HCT116 (cell line): ENCODE measurements at regions not wholly inside any gene's neighbourhood (a gene's known extent, or its start where the extent isn't known, plus 50 kb on each side); places are given as distances from the start of the nearest gene placed in this dataset.

ENCODE experiments used
- ATAC-seq: fragments of 200-7000 bp; cut with Tn5 transposase; 2 replicates; pipeline ENCODE4 v1.9.1; 2020; ENCODE audit warnings: mild to moderate bottlenecking, moderate library complexity
- BruUV-seq: library from RNA; stranded (reverse); fragments of 400-500 nt; replicated peaks from 2 replicates; lab custom pipeline; 2021; lab: Mats Ljungman, UMichigan
- CTCF ChIA-PET: fragments of 300-600 bp; sonication (Branson Sonifier 250); formaldehyde crosslinking; loops from one replicate; lab custom pipeline; 2021; ENCODE audit warnings: antibody characterized with exemption; lab: Charles Lee
- POLR2A ChIA-PET: fragments of 300-600, 350-600 bp; sonication (Branson Sonifier 250); formaldehyde crosslinking; loops from one replicate; lab custom pipeline; 2021; ENCODE audit warnings: antibody characterized with exemption; lab: Charles Lee
- RAD21 ChIA-PET, 2 experiments: fragments of 300-600 bp; sonication (Branson Sonifier 250); formaldehyde crosslinking; loops; one replicate each; lab custom pipeline; 2023; ENCODE audit warnings: low total read pairs in 2 of 2; ENCODE audit not compliant: uncharacterized antibody in 2 of 2, unreplicated experiment in 2 of 2, low non-redundant PET in 1 of 2; lab: Charles Lee
- DNase-seq: peaks from one replicate; pipeline ENCODE4 v3.0.0-alpha.2; 2010; ENCODE audit warnings: low read depth, low spot score
- H2AFZ ChIP-seq: fragments of 200-600 bp; shearing (Covaris generic), sonication (generic); 2 replicates; pipeline ENCODE4 v1.6.1; 2017; ENCODE audit warnings: low read depth, mixed run types, mixed read lengths, antibody characterized with exemption, low read length; ENCODE audit not compliant: poor library complexity, severe bottlenecking
- H3K27ac ChIP-seq: 2 replicates; pipeline ENCODE4 v1.5.1; 2012; ENCODE audit warnings: low read depth, low read length
- H3K27me3 ChIP-seq: fragments of 200-600 bp; sonication (generic); 2 replicates; pipeline ENCODE4 v1.6.1; 2016; ENCODE audit warnings: mixed run types, low read length, mixed read lengths; ENCODE audit not compliant: insufficient read depth
- H3K36me3 ChIP-seq, 2 experiments: fragments of 200-500 bp in 1 of 2; fragments of 200-600 bp in 1 of 2; sonication (Bioruptor generic) in 1 of 2; sonication (generic) in 1 of 2; 2 replicates each; pipeline versions ENCODE4 v1.5.1 to v1.6.1; 2014 to 2016; ENCODE audit warnings: low read length in 2 of 2, inconsistent platforms in 1 of 2, mixed read lengths in 1 of 2, mixed run types in 1 of 2; ENCODE audit not compliant: insufficient read depth in 2 of 2, control insufficient read depth in 1 of 2
- H3K4me1 ChIP-seq, 2 experiments: fragments of 200-600 bp in 1 of 2; sonication (generic) in 1 of 2; 2 replicates each; pipeline versions ENCODE4 v1.5.1 to v1.6.1; 2012 to 2017; ENCODE audit warnings: low read length in 2 of 2, inconsistent platforms in 1 of 2, mild to moderate bottlenecking in 1 of 2, mixed read lengths in 1 of 2, mixed run types in 1 of 2, moderate library complexity in 1 of 2; ENCODE audit not compliant: insufficient read depth in 2 of 2, control insufficient read depth in 1 of 2
- H3K4me2 ChIP-seq: fragments of 200-600 bp; sonication (generic); 2 replicates; pipeline ENCODE4 v1.6.1; 2017; ENCODE audit warnings: mixed run types, low read length, mixed read lengths
- H3K4me3 ChIP-seq, 2 experiments: fragments of 200-600 bp in 1 of 2; sonication (generic) in 1 of 2; replicated peaks in 1 of 2; 2 replicates each; pipeline ENCODE4 v1.5.1; 2011 to 2016; ENCODE audit warnings: low read length in 2 of 2, control low read depth in 1 of 2, low read depth in 1 of 2, mild to moderate bottlenecking in 1 of 2, mixed read lengths in 1 of 2, mixed run types in 1 of 2
- H3K79me2 ChIP-seq: fragments of 200-600 bp; sonication (generic); 2 replicates; pipeline ENCODE4 v1.6.1; 2017; ENCODE audit warnings: mild to moderate bottlenecking, mixed run types, low read length, moderate library complexity, mixed read lengths; ENCODE audit not compliant: insufficient read depth
- H3K9ac ChIP-seq: fragments of 200-600 bp; sonication (generic); 2 replicates; pipeline ENCODE4 v1.6.1; 2016; ENCODE audit warnings: low read length, mixed read lengths
- H3K9me2 ChIP-seq: fragments of 200-600 bp; sonication (generic), shearing (Covaris generic); 2 replicates; pipeline ENCODE4 v1.6.1; 2017; ENCODE audit warnings: mixed run types, mild to moderate bottlenecking, moderate library complexity; ENCODE audit not compliant: insufficient read depth
- H3K9me3 ChIP-seq, 2 experiments: fragments of 200-500 bp in 1 of 2; fragments of 200-600 bp in 1 of 2; sonication (Bioruptor generic) in 1 of 2; sonication (generic) in 1 of 2; 2 replicates each; pipeline ENCODE4 v1.6.1; 2014 to 2017; ENCODE audit warnings: low read length in 2 of 2, mixed read lengths in 2 of 2, inconsistent platforms in 1 of 2, low read depth in 1 of 2, mild to moderate bottlenecking in 1 of 2, mixed run types in 1 of 2, moderate library complexity in 1 of 2; ENCODE audit not compliant: control insufficient read depth in 1 of 2, insufficient read depth in 1 of 2
- H4K20me1 ChIP-seq: fragments of 200-600 bp; sonication (generic), shearing (Covaris generic); 2 replicates; pipeline ENCODE4 v1.6.1; 2017; ENCODE audit warnings: mixed run types, mild to moderate bottlenecking, moderate library complexity; ENCODE audit not compliant: insufficient read depth
- CBX3 ChIP-seq: IDR thresholded peaks from 2 replicates; pipeline ENCODE4 v1.6.1; 2012; ENCODE audit warnings: low read depth
- ELF1 ChIP-seq: IDR thresholded peaks from 2 replicates; pipeline ENCODE4 v1.6.1; 2012; ENCODE audit warnings: low read depth, borderline replicate concordance
- EZH2phosphoT487 ChIP-seq: fragments of 200-600 bp; IDR thresholded peaks from 2 replicates; pipeline ENCODE4 v1.6.1; 2018; ENCODE audit warnings: antibody characterized with exemption, borderline replicate concordance
- RAD21 ChIP-seq: IDR thresholded peaks from 2 replicates; pipeline ENCODE4 v1.6.1; 2012; ENCODE audit warnings: low read depth, mild to moderate bottlenecking
- SRF ChIP-seq: IDR thresholded peaks from 2 replicates; pipeline ENCODE4 v1.6.1; 2012; ENCODE audit warnings: low read depth
- TCF7L2 ChIP-seq: IDR thresholded peaks from 2 replicates; pipeline ENCODE4 v1.7.0; 2011; ENCODE audit warnings: borderline replicate concordance, inconsistent platforms; ENCODE audit not compliant: insufficient read depth, insufficient read length; ENCODE audit errors: extremely low read depth
- intact Hi-C: fragments of 100-400 bp; cut with micrococcal nuclease; formaldehyde crosslinking; loops from 2 replicates; pipeline ENCODE4 v1.10.0; 2022
- TF ChIP-seq, protein P1 (sequence below): IDR thresholded peaks from 2 replicates; pipeline ENCODE4 v1.6.1; 2012
- TF ChIP-seq, protein P2 (sequence below): IDR thresholded peaks from 2 replicates; pipeline ENCODE4 v1.6.1; 2011; ENCODE audit warnings: mild to moderate bottlenecking, low read length, moderate library complexity; ENCODE audit not compliant: insufficient replicate concordance; ENCODE audit errors: extremely low read depth

DNA sequence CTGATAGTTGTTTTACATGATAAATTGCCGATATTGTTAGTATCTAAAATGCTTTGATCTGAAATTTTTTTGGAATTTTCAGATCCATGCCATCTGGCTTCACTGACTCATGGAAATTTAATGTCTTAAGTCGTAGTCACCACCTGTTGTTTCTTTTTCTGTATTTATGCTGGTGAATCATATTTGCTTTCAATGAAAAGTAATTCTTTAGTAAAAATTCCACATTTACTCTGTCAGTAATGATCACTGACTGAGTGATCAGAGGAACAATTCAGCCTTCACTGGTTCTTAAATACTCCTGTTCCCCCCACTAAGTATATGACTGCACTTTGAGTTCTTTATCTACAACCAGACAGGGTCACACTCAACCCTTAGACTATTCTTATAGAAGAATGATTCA, 185.6 kb upstream of the NRIP1 start:
- Histone ChIP-seq H3K79me2 (no peaks in the 10 kb centered on the region), H2AFZ (no peak overlapping the region), H3K4me2 (no peak overlapping the region), H4K20me1 (no peaks in the 10 kb centered on the region), H3K4me3 (no peak overlapping the region), H3K27ac (no peak overlapping the region), H3K4me1 (no peaks in the 10 kb centered on the region), H3K36me3 (no peaks in the 10 kb centered on the region), H3K9ac (no peak overlapping the region), H3K27me3 (no peaks in the 10 kb centered on the region), H3K9me3 (no peaks in the 10 kb centered on the region; a peak in 1 of 4 replicates), H3K9me2 (no peaks in the 10 kb centered on the region)
- ChIA-PET CTCF (no interaction called here), RAD21 (no interaction called here), POLR2A (no interaction called here)
- no TSS peak for BruUV-seq
- ATAC-seq (no peak), DNase-seq (no peak)
- intact Hi-C loops, result no loop called here
- TF ChIP-seq RAD21, result no peak
- TF ChIP-seq, protein P1, sequence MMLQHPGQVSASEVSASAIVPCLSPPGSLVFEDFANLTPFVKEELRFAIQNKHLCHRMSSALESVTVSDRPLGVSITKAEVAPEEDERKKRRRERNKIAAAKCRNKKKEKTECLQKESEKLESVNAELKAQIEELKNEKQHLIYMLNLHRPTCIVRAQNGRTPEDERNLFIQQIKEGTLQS, result no peak
- no peak for TF ChIP-seq SRF
- TF ChIP-seq CBX3, result no peak

DNA sequence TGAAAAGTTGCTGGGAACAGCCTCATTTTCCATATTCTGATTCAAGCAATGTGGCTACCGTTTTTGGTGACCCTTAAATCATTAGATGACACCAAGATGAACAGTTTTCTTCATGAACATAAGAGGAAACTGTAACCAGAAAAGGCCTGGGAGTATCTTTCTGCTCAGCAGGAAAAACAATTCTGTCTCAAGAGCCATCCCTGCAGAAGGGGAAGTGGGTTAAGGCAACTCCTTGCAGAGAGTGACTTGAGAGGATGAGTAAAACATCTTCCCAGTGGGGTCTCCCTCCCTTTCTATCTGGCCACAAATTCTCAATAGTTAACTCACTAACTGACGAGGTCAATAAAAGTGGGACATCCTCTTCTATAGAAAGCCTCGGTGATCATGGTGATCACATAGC, 187.6 kb upstream of the NRIP1 start:
- Histone ChIP-seq H4K20me1 (no peaks in the 10 kb centered on the region), H3K4me3 (no peak overlapping the region), H3K79me2 (no peaks in the 10 kb centered on the region), H3K27me3 (no peaks in the 10 kb centered on the region), H3K9me3 (no peaks in the 10 kb centered on the region; a peak in 1 of 4 replicates), H3K27ac (no peak overlapping the region), H3K9me2 (no peaks in the 10 kb centered on the region), H3K9ac (no peak overlapping the region), H3K36me3 (no peaks in the 10 kb centered on the region), H2AFZ (no peak overlapping the region), H3K4me2 (no peak overlapping the region), H3K4me1 (no peaks in the 10 kb centered on the region)
- ChIA-PET CTCF (no interaction called here), POLR2A (no interaction called here), RAD21 (no interaction called here)
- intact Hi-C loops, result no loop called here
- ATAC-seq (no peak), DNase-seq (no peak)
- no TSS peak for BruUV-seq
- TF ChIP-seq ELF1 (no peak), TCF7L2 (no peak), EZH2phosphoT487 (no peak)
- TF ChIP-seq, protein P2, sequence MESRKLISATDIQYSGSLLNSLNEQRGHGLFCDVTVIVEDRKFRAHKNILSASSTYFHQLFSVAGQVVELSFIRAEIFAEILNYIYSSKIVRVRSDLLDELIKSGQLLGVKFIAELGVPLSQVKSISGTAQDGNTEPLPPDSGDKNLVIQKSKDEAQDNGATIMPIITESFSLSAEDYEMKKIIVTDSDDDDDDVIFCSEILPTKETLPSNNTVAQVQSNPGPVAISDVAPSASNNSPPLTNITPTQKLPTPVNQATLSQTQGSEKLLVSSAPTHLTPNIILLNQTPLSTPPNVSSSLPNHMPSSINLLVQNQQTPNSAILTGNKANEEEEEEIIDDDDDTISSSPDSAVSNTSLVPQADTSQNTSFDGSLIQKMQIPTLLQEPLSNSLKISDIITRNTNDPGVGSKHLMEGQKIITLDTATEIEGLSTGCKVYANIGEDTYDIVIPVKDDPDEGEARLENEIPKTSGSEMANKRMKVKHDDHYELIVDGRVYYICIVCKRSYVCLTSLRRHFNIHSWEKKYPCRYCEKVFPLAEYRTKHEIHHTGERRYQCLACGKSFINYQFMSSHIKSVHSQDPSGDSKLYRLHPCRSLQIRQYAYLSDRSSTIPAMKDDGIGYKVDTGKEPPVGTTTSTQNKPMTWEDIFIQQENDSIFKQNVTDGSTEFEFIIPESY, result no peak
